Stimulated activated CD4-positive, alpha-beta T cell treated with anti-CD3 and anti-CD28 coated beads, Interleukin-15, amount 100 ng/mL, for 48 hours (primary cell): ENCODE measurements at regions not wholly inside any gene's neighbourhood (a gene's known extent, or its start where the extent isn't known, plus 50 kb on each side); places are given as distances from the start of the nearest gene placed in this dataset.
"Not testable (repeated sequence)": the region's sequence is repeated elsewhere in the genome, so short reads cannot be mapped to it uniquely, and the experiment has no call there.

Experiments
- DNase-seq, 2 donors: peaks; one replicate each; pipeline ENCODE4 v3.0.0-alpha.2; 2020; ENCODE audit warnings: low read depth in 2 of 2

DNA sequence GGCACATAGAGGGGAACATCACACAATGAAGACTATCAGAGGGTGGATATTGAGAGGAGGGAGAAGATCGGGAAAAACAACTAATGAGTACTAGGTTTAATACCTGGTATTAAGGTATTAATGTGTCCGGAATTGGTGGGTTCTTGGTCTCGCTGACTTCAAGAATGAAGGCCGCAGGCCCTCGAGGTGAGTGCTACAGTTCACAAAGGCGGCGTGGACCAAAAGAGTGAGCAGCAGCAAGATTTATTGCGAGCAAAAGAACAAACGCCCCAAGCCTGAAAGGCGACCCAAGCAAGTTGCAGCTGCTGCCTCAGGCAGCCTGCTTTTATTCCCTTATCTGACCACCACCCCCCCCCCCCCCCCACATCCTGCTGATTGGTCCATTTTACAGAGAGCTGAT lies 2022.8 kb downstream of the NCAM2 start:
- no peak for DNase-seq

DNA sequence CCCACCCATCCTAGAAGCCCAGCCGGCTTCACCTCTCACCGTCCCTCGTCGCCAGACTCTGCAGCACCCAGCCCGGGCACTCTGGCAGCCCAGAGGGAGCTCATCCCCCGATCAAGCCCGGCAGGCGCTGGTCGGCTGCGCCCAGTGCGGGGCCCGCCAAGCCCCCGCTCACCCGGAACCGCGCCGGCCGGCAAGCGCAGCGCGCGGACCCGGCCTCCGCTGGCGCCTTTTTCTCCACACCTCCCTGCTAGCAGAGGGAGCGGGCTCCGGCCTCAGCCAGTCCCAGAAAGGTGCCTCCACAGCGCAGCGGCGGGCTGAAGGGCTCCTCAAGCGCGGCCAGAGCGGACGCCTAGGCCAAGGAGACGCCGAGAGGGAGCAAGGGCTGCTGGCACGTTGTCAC lies 2023.3 kb downstream of the NCAM2 start:
- no peak for DNase-seq

DNA sequence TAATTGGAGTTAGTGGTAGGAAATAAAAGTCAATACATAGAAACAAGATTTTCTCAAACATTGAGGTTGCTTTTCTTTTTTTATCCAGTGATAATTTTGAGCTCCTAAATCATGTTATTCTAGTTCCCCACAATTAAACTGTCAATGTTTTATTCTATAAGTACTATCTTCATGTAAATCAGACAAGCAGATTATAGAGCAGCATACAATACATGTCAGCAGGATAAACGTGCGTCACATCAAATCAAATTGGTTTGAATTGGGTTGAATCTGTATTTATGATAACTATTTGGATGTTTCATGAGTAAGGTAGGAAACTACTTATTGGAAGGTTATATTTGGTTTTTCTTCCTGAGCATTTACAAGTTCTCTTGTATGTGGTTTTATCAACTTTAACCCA lies 2028.7 kb downstream of the NCAM2 start:
- DNase-seq = no peak

GRCh38 chr21:23039846-23040245 lies 2041.6 kb downstream of the NCAM2 start:
- DNase-seq = no peak

- DNase-seq = no peak
Measured at GRCh38 chr21:23045955-23046354, 2047.7 kb downstream of the NCAM2 start.

DNA sequence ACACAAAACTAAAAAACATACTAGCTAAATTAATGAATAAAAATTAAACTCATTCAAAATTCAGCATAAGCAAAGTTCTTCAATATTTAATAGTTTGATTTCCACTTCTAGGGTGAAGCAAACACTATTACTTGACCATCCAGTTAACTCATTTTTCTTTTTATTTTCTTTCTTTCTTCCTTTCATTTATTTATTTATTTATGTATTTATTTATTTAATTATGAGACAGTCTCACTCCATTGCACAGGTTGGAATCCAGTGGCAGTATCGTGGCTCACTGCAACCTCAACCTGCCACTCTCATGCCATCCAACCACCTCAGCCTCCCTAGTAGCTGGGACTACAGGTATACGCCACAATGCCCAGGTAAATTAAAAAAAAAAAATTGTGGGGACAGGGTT lies 2069.5 kb downstream of the NCAM2 start:
- DNase-seq = no peak

- DNase-seq = no peak
Measured at GRCh38 chr21:23083242-23083641, 2085.0 kb downstream of the NCAM2 start.

DNA sequence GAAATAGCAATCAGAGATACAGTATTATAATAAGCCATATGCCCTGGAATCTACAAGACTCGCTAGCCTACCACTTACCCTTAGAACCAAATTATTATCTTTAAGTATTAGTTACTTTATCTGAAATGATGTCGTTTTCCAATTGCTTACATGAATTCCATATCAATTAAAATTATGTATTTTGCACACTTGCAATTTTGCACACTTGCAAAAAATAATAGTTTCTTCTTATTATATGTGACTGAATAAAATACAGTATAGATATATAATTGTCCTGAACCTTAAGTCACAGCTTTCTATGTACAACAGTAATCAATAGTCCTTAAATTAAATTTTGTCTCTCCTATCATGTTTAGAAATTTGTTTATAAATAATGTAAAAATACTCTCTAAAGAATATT lies 2095.1 kb downstream of the NCAM2 start:
- no peak for DNase-seq

GRCh38 chr21:23099185-23099584 lies 2101.0 kb downstream of the NCAM2 start:
- no peak for DNase-seq

- no peak for DNase-seq
Measured at GRCh38 chr21:23101111-23101510, 2102.9 kb downstream of the NCAM2 start.

GRCh38 chr21:23108533-23108932 lies 2110.3 kb downstream of the NCAM2 start:
- no peak for DNase-seq

DNA sequence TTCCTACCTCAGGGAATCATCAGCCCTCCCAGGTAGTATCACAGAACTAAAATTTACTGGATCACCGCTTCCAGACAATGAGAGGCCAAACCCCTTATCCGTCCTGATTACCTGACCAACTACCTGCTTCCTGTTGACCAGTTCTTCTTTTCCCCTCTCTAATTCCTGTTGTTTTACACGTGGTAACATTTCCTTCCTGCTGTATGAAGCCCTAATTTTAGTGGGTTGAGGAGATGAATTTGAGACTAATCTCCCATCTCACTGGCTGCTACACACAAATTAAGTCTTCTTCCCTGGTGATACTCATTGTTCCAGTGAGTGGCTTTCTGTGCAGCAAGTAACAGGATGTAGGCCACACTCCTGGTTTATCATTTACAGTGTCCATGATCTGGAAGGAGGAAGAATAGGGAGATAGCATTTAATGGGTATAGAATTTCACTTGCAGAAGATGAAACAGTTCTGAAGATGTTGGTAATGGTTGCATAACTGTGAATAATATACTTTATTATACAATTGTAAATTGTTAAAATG lies 2112.9 kb downstream of the NCAM2 start:
- no peak for DNase-seq

GRCh38 chr21:23119491-23119890 lies 2121.3 kb downstream of the NCAM2 start:
- no peak for DNase-seq

DNA sequence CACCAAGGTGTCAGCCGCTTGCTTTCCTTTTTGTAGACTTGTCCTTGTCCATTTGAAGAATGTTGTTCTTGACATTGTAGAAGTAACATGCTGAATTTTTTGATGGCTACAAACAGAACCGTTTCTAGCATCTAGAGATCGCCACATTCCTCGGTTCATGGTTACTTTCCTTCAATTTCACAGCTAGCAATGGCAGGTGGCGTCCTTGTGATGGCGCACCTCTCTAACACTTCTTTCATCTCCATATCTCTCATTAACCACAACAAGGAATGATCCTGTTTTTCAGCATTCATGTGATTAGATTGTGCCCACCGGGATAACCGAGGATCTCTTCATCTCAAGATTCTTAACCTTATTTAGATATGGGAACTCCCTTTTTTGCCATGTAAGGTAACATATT lies 2129.8 kb downstream of the NCAM2 start:
- no peak for DNase-seq

GRCh38 chr21:23130308-23130707 lies 2132.1 kb downstream of the NCAM2 start:
- DNase-seq = no peak

DNA sequence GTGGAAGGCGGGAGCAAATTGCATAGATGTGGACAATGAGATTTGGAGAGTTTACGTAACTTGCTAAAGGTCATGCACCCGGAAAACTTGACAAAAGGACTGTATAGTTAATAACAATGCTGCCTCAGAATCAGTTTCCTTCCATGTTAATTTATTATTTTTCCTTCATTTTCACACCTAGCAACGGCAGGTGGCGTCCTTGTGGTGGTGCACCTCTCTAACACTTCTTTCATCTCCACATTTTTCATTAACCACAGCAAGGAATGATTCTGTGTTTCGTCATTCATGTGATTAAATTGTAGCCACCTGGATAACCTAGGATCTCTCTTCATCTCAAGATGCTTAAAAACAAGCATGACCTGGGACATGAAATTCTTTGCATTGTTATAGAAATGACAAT lies 2133.0 kb downstream of the NCAM2 start:
- DNase-seq = no peak

- DNase-seq = no peak
Measured at GRCh38 chr21:23138797-23139196, 2140.6 kb downstream of the NCAM2 start.

DNA sequence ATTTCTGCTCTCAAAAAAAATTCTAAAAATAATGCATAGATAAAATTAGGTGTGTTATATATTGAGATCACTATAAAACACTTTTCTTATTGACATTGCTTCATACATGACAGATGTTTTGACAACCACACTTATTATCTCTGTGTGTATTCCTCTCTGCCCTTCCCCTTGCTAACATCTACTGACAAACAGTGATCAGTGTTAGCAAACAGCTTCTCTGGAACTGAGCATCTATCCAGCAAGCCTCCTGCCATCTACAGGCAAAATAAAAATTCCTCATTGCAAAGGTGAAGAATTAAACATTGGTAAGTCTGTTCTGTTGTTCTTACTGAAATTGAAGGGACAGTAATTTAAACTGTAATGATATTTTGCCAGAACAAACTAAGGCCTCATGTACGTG lies 2153.9 kb downstream of the NCAM2 start:
- DNase-seq = no peak

- DNase-seq = not testable (repeated sequence)
Measured at GRCh38 chr21:23153842-23154241, 2155.6 kb downstream of the NCAM2 start.

DNA sequence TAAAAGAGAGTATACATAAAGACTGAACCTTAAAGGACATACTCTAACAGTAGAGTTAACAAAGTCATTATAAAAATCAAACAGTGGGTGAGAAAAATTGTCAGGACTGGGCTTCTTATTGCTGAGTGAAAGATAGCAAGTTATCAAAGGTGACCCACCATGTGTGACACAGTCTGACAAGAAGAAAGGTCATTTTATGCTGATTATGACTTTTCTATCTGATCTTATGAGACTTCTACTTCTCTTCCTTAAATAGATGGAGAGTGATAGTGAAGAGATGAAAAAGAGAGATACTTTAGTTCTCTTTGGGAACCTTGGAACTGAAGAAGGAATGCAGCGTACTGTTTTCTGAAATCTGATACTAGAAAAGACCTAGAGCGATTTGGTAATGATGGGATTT lies 2157.1 kb downstream of the NCAM2 start:
- DNase-seq = no peak

GRCh38 chr21:23160914-23161313 lies 2162.7 kb downstream of the NCAM2 start:
- DNase-seq = no peak

- no peak for DNase-seq
Measured at GRCh38 chr21:23162198-23162946, 2164.2 kb downstream of the NCAM2 start.
